Sigmoid colon (tissue), 4 donors: ENCODE measurements at regions not wholly inside any gene's neighbourhood (a gene's known extent, or its start where the extent isn't known, plus 50 kb on each side); places are given as distances from the start of the nearest gene placed in this dataset.

Experiments used
- EP300 ChIP-seq, 4 donors: sonication (generic); formaldehyde crosslinking; IDR thresholded peaks; one replicate each; pipeline ENCODE4 v1.6.1; 2017; ENCODE audit warnings: antibody characterized with exemption in 4 of 4
- POLR2A ChIP-seq, 2 donors: fragments of 450-650 bp; IDR thresholded peaks; one replicate each; pipeline ENCODE4 v1.6.1; 2016; ENCODE audit warnings: antibody characterized with exemption in 2 of 2, mild to moderate bottlenecking in 2 of 2, moderate library complexity in 2 of 2
- TF ChIP-seq, protein P1 (sequence below), 4 experiments: fragments of 450-650 bp in 3 of 4; fragments of 200-600 bp in 1 of 4; IDR thresholded peaks; one replicate each; pipeline ENCODE4 v1.5.1; 2016 to 2019; ENCODE audit warnings: antibody characterized with exemption in 4 of 4, mild to moderate bottlenecking in 3 of 4, moderate library complexity in 2 of 4

DNA sequence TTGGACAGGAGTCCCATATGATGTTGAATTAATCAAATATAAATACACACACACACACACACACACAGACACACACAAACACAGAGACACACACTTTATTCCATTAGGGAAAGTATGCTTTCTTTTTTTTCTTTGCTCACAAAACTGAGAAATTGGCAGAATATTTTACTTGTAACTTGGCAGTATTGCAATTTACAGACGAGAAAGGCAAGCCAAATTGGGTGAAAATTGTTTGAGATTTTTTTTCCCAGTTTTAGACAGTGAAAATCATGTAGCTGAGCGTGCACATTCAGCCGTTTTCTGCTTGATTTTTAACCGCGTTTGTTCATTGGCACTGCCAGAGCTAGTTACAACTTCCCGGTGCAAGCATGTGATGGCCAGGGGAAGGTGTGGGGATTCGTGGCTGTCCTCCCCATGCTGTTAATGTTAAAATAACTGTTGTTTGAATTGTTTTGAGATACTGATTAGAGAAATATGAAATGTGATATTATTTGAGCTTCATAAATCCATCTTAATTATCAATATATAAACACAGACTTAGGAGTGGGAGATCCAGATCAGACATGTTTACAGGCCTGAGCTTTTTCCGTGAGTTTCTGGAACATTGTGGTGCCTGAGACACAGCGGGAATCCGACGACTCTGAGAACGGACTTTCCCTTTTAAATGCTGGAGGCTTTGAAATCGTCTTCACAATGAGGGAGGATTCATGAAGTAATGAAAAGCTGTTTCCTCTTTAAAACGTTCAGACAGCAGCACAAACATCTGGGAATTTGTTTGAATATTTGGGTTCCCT, 125.5 kb downstream of the KCNRG start:
- TF ChIP-seq, protein P1, sequence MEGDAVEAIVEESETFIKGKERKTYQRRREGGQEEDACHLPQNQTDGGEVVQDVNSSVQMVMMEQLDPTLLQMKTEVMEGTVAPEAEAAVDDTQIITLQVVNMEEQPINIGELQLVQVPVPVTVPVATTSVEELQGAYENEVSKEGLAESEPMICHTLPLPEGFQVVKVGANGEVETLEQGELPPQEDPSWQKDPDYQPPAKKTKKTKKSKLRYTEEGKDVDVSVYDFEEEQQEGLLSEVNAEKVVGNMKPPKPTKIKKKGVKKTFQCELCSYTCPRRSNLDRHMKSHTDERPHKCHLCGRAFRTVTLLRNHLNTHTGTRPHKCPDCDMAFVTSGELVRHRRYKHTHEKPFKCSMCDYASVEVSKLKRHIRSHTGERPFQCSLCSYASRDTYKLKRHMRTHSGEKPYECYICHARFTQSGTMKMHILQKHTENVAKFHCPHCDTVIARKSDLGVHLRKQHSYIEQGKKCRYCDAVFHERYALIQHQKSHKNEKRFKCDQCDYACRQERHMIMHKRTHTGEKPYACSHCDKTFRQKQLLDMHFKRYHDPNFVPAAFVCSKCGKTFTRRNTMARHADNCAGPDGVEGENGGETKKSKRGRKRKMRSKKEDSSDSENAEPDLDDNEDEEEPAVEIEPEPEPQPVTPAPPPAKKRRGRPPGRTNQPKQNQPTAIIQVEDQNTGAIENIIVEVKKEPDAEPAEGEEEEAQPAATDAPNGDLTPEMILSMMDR (IDR thresholded peaks at IDR 0.05) = no peak
- TF ChIP-seq EP300 (IDR thresholded peaks at IDR 0.05) (no peak), POLR2A (IDR thresholded peaks at IDR 0.05) (no peak)
